ENCODE measurements at regions not wholly inside any gene's neighbourhood (a gene's known extent, or its start where the extent isn't known, plus 50 kb on each side); places are given as distances from the start of the nearest gene placed in this dataset.

DNA sequence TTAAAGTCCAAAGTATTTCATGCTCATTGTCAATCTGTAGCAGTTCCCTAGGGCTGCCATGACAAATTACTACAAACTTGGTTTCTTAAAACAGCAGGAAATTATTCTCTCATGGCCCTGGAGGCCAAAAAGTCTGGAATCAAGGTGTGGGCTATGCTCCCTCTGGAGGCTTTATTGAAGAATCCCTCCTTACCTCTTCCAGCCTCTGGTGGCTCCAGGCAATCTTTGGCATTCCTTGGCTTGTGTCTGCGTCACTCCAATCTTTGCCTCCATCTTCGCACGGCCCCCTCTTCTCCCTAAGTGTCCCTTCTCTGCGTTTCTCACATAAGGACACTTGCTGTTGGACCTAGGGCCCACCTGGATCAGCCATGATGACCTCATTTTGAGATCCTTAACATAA lies 170.4 kb downstream of the SMIM20 start:
- Histone ChIP-seq H3K27me3 (no peaks in the 10 kb centered on the region), H3K4me1 (peaks cover 26% of the 10 kb centered on the region), H3K4me3 (no peak overlapping the region), H3K27ac (no peak overlapping the region), H3K9me3 (no peaks in the 10 kb centered on the region), H3K36me3 (no peaks in the 10 kb centered on the region)
- intact Hi-C loops (cut with DNase I), result loop anchor here (5.0 kb wide), 1 partner anchor 238 kb away; the partner anchor contains the start of gene RBPJ
- TF ChIP-seq POLR2A (IDR thresholded peaks at IDR 0.05) (no peak), POLR2AphosphoS5 (IDR thresholded peaks at IDR 0.05; ENCODE audit: insufficient read depth in 1 of 2, low read depth in 1 of 2) (no peak)
- TF ChIP-seq, protein P1, sequence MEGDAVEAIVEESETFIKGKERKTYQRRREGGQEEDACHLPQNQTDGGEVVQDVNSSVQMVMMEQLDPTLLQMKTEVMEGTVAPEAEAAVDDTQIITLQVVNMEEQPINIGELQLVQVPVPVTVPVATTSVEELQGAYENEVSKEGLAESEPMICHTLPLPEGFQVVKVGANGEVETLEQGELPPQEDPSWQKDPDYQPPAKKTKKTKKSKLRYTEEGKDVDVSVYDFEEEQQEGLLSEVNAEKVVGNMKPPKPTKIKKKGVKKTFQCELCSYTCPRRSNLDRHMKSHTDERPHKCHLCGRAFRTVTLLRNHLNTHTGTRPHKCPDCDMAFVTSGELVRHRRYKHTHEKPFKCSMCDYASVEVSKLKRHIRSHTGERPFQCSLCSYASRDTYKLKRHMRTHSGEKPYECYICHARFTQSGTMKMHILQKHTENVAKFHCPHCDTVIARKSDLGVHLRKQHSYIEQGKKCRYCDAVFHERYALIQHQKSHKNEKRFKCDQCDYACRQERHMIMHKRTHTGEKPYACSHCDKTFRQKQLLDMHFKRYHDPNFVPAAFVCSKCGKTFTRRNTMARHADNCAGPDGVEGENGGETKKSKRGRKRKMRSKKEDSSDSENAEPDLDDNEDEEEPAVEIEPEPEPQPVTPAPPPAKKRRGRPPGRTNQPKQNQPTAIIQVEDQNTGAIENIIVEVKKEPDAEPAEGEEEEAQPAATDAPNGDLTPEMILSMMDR (IDR thresholded peaks at IDR 0.05), result no peak
- DNase-seq (ENCODE audit: extremely low spot score in 2 of 2), result no peak

DNA sequence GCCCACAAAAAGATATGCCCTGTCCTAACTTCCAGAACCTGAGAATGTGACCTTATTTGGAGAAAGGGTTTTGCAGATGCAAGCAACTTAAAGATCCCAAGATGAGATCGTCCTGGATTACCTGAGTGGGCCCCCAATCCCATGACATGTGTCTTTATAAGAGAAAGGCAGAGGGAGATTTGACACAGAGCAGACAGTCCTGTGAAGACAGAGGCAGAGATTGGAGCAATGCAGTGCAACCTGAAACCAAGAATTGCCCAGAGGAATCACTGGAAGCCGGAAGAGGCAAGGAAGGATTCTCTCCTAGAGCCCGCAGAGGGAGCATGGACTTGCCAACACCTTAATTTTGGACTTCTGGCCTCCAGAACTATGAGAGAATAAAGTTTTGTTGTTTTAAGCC lies 171.5 kb downstream of the SMIM20 start:
- Histone ChIP-seq H3K9me3 (no peaks in the 10 kb centered on the region), H3K4me3 (no peak overlapping the region), H3K27me3 (no peaks in the 10 kb centered on the region), H3K27ac (no peak overlapping the region), H3K36me3 (no peaks in the 10 kb centered on the region), H3K4me1 (peaks cover 26% of the 10 kb centered on the region)
- intact Hi-C loops (cut with DNase I), result no loop called here
- no peak for DNase-seq (ENCODE audit: extremely low spot score in 2 of 2)
- TF ChIP-seq POLR2A (IDR thresholded peaks at IDR 0.05), result no peak

DNA sequence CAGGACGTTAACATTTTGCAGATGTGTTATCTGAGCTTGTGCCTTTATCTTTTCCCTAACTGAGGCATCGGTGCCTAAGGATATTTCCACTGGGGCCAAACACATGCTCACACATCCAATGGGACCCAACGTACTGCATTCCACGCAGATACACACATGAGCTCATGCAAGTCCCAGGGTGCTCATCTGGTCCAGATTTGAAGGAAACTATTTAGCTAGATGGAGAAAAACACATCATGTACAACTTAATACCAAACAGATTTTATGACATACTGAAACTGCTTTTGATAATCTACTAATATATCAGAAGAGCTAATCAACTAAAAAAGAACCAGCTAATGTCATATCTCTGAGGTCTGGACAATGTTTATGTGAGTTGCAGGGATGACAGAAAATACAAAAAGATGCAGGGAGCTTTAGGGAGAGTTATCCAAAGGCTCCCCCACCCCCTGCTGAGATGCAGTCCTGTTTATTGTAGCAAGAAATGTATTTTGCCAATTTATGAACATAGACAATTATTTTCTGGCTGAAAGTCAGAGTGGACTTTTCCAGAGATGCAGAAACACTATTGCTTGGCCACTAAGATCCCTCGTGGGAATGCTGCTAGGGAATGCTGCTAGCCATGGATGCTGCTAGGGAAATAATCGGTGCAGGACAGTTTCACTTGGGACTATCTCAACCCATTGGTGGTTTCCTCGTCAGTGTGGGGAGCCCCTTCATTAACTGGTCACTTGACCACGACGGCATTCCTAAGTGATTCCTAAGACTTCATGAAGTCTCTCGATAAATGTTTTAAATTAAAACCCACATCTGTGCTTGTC lies 172.8 kb downstream of the SMIM20 start:
- peaks cover 26% of the 10 kb centered on the region for H3K4me1 ChIP-seq
- intact Hi-C loops (cut with DNase I), result no loop called here
- no peak overlapping the region for H3K27ac ChIP-seq
- H3K36me3 ChIP-seq, result no peaks in the 10 kb centered on the region
- no peaks in the 10 kb centered on the region for H3K9me3 ChIP-seq
- no peaks in the 10 kb centered on the region for H3K27me3 ChIP-seq
- no peak for DNase-seq (ENCODE audit: extremely low spot score in 2 of 2)
- H3K4me3 ChIP-seq, result no peak overlapping the region
- TF ChIP-seq, protein P1 (IDR thresholded peaks at IDR 0.05), result no peak
- TF ChIP-seq POLR2AphosphoS5 (IDR thresholded peaks at IDR 0.05; ENCODE audit: insufficient read depth in 1 of 2, low read depth in 1 of 2), result no peak
- TF ChIP-seq POLR2A (IDR thresholded peaks at IDR 0.05), result no peak

DNA sequence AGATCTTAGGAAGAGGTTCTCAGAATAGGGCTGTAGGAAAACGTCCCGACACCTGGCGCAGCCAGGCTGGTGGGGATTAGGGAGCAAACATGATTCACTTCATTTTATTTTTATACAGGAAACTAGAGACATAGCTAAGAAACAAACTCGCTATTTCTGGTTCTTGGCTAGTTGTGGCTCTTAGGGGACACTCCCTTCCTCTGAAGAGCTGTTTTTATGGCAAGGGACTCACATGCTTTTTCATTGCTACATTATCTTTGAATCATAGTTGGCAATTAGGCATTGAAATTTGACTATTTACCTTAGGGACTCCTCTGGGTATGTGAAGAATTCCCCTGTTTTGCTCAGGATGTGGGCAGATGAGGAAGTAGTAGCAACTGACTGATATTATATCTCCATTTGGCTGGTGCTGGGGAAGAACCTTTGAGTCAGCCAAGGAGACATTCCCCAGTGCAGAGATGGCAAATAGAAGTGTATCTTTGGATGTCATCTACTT lies 174.5 kb downstream of the SMIM20 start:
- H3K9me3 ChIP-seq, result no peaks in the 10 kb centered on the region
- no peak overlapping the region for H3K27ac ChIP-seq
- no peak for DNase-seq (ENCODE audit: extremely low spot score in 2 of 2)
- H3K36me3 ChIP-seq, result no peaks in the 10 kb centered on the region
- H3K4me3 ChIP-seq, result no peak overlapping the region
- H3K27me3 ChIP-seq, result no peaks in the 10 kb centered on the region
- TF ChIP-seq POLR2A (IDR thresholded peaks at IDR 0.05), result no peak
- peak in 1 of 2 donors; percentile 40 for TF ChIP-seq POLR2AphosphoS5 (IDR thresholded peaks at IDR 0.05; ENCODE audit: insufficient read depth in 1 of 2, low read depth in 1 of 2)
- TF ChIP-seq, protein P1 (IDR thresholded peaks at IDR 0.05), result no peak
- H3K4me1 ChIP-seq, result peaks cover 15% of the 10 kb centered on the region
- intact Hi-C loops (cut with DNase I), result no loop called here

DNA sequence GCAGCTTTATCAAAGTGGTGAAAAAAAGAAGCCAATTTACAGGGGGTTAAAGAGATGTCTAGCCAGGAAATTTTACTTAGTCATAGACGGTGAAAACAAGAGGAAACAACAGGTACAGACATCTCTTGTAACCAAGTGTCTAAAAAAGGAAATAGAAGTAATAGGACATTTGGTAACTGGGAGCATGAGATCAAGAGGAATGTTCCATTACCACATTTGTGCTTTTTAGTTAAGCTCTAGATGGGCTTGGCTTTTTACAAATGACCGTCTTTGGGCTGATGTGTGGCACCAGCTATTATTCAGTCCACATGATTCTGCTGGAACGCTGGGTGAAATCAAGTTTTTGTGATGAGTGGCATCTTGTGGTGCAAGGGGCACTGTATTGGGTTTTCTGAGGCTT lies 179.5 kb downstream of the SMIM20 start:
- Histone ChIP-seq H3K4me3 (no peak overlapping the region), H3K9me3 (no peaks in the 10 kb centered on the region), H3K27ac (no peak overlapping the region), H3K36me3 (no peaks in the 10 kb centered on the region), H3K4me1 (no peaks in the 10 kb centered on the region), H3K27me3 (no peaks in the 10 kb centered on the region)
- intact Hi-C loops (cut with DNase I), result loop anchor here (2.0 kb wide), 1 partner anchor 41 kb away; no protein-coding TSS in a partner anchor
- no peak for DNase-seq (ENCODE audit: extremely low spot score in 2 of 2)
- TF ChIP-seq, protein P1 (IDR thresholded peaks at IDR 0.05), result no peak
- TF ChIP-seq POLR2A (IDR thresholded peaks at IDR 0.05) (no peak), POLR2AphosphoS5 (IDR thresholded peaks at IDR 0.05; ENCODE audit: insufficient read depth in 1 of 2, low read depth in 1 of 2) (no peak)

Data from vagina (tissue), 2 donors.